H1 (cell line): ENCODE measurements at regions not wholly inside any gene's neighbourhood (a gene's known extent, or its start where the extent isn't known, plus 50 kb on each side); places are given as distances from the start of the nearest gene placed in this dataset.

Experiments
- CTCF ChIA-PET: fragments of 300-600 bp; sonication (Branson Sonifier 250); formaldehyde crosslinking; loops from one replicate; lab custom pipeline; 2021; ENCODE audit not compliant: partially characterized antibody; lab: Charles Lee
- POLR2A ChIA-PET: fragments of 300-600 bp; sonication (Branson Sonifier 250); formaldehyde crosslinking; loops from one replicate; lab custom pipeline; 2021; ENCODE audit warnings: inconsistent platforms; ENCODE audit not compliant: partially characterized antibody; lab: Charles Lee
- DNase-seq, 2 experiments: peaks; one replicate each; pipeline versions ENCODE4 v3.0.0 to v3.0.0-alpha.2; 2010 to 2022; ENCODE audit warnings: low spot score in 2 of 2, low read depth in 1 of 2, mixed read lengths in 1 of 2
- FAIRE-seq: peaks from 2 replicates; lab custom pipeline; 2011; peaks lifted over from hg19 to GRCh38; lab: Jason Lieb, UNC
- H2AFZ ChIP-seq: 2 replicates; pipeline ENCODE4 v1.8.1; 2012; ENCODE audit warnings: low read length, inconsistent platforms
- H2AK5ac ChIP-seq: 2 replicates; pipeline ENCODE4 v1.6.1; 2013; ENCODE audit warnings: low read depth, low read length
- H2BK120ac ChIP-seq: replicated peaks from 2 replicates; pipeline ENCODE3; 2013; ENCODE audit warnings: low read depth, low read length, inconsistent platforms
- H2BK12ac ChIP-seq: 2 replicates; pipeline ENCODE4 v1.6.1; 2013; ENCODE audit warnings: low read depth, low read length
- H2BK15ac ChIP-seq: 2 replicates; pipeline ENCODE4 v1.6.1; 2013; ENCODE audit warnings: low read length
- H2BK20ac ChIP-seq: 2 replicates; pipeline ENCODE4 v1.6.1; 2013; ENCODE audit warnings: low read length
- H2BK5ac ChIP-seq: 2 replicates; pipeline ENCODE4 v1.6.1; 2013; ENCODE audit warnings: low read depth, low read length
- H3K14ac ChIP-seq: 2 replicates; pipeline ENCODE4 v1.6.1; 2013; ENCODE audit warnings: inconsistent platforms; ENCODE audit not compliant: insufficient read length
- H3K18ac ChIP-seq: 2 replicates; pipeline ENCODE4 v1.6.1; 2013; ENCODE audit warnings: low read length; ENCODE audit errors: extremely low read depth
- H3K23ac ChIP-seq: 2 replicates; pipeline ENCODE4 v1.6.1; 2013; ENCODE audit warnings: inconsistent platforms; ENCODE audit not compliant: insufficient read length
- H3K23me2 ChIP-seq: 2 replicates; pipeline ENCODE4 v1.6.1; 2013; ENCODE audit warnings: low read depth, low read length
- H3K27ac ChIP-seq: 2 replicates; pipeline ENCODE4 v1.6.1; 2011; ENCODE audit warnings: low read depth, low read length, inconsistent platforms
- H3K27me3 ChIP-seq, 4 experiments: replicated peaks in 1 of 4; 1 replicate in 1 of 4; 2 replicates in 3 of 4; pipeline versions ENCODE4 v1.6.1 to v1.8.1; 2011 to 2013; ENCODE audit warnings: low read length in 3 of 4, mild to moderate bottlenecking in 3 of 4, inconsistent platforms in 2 of 4, mixed read lengths in 2 of 4, moderate library complexity in 1 of 4; ENCODE audit not compliant: control insufficient read depth in 3 of 4, insufficient read depth in 3 of 4; ENCODE audit errors: extremely low read depth in 1 of 4
- H3K36me3 ChIP-seq, 4 experiments: 2 replicates each; pipeline versions ENCODE4 v1.6.1 to v1.8.1; 2011 to 2013; ENCODE audit warnings: mild to moderate bottlenecking in 4 of 4, low read length in 3 of 4, moderate library complexity in 2 of 4, control low read depth in 1 of 4, inconsistent platforms in 1 of 4; ENCODE audit not compliant: insufficient read depth in 4 of 4, control insufficient read depth in 2 of 4
- H3K4ac ChIP-seq: replicated peaks from 2 replicates; pipeline ENCODE3; 2013; ENCODE audit warnings: low read length, low read depth, mixed read lengths, inconsistent platforms; ENCODE audit not compliant: insufficient read length
- H3K4me1 ChIP-seq, 4 experiments: replicated peaks in 1 of 4; 1 replicate in 1 of 4; 2 replicates in 3 of 4; pipeline versions ENCODE4 v1.6.1 to v1.8.1; 2011 to 2013; ENCODE audit warnings: low read length in 3 of 4, inconsistent platforms in 2 of 4, mixed read lengths in 1 of 4; ENCODE audit not compliant: insufficient read depth in 4 of 4, control insufficient read depth in 3 of 4
- H3K4me2 ChIP-seq, 2 experiments: 2 replicates each; pipeline versions ENCODE4 v1.6.1 to v1.8.1; 2011 to 2013; ENCODE audit warnings: low read depth in 2 of 2, low read length in 2 of 2, control low read depth in 1 of 2, inconsistent platforms in 1 of 2, mild to moderate bottlenecking in 1 of 2; ENCODE audit not compliant: insufficient read depth in 1 of 2
- H3K4me3 ChIP-seq, 4 experiments: fragments of 200-600, 300-600 bp in 1 of 4; sonication (generic), shearing (Covaris generic), sonication (Bioruptor Twin) in 1 of 4; 2 replicates each; pipeline versions ENCODE4 v1.5.1 to v1.8.1; 2011 to 2016; ENCODE audit warnings: low read length in 4 of 4, low read depth in 3 of 4, control low read depth in 2 of 4, inconsistent platforms in 2 of 4, mild to moderate bottlenecking in 2 of 4, mixed read lengths in 1 of 4, moderate library complexity in 1 of 4; ENCODE audit not compliant: insufficient read depth in 2 of 4; ENCODE audit errors: extremely low read depth in 1 of 4
- H3K56ac ChIP-seq: replicated peaks from 2 replicates; pipeline ENCODE3; 2013; ENCODE audit warnings: low read depth, mild to moderate bottlenecking, mixed read lengths, low read length, inconsistent platforms; ENCODE audit not compliant: insufficient read length
- H3K79me1 ChIP-seq: 2 replicates; pipeline ENCODE4 v1.6.1; 2013; ENCODE audit warnings: low read depth, low read length, control low read depth
- H3K79me2 ChIP-seq, 2 experiments: 2 replicates each; pipeline versions ENCODE4 v1.6.1 to v1.8.1; 2012 to 2013; ENCODE audit warnings: low read length in 2 of 2, mild to moderate bottlenecking in 2 of 2, inconsistent platforms in 1 of 2; ENCODE audit not compliant: insufficient read depth in 2 of 2, control insufficient read depth in 1 of 2
- H3K9ac ChIP-seq, 4 experiments: replicated peaks in 1 of 4; 1 replicate in 1 of 4; 2 replicates in 3 of 4; pipeline versions ENCODE4 v1.6.1 to v1.8.1; 2011 to 2013; ENCODE audit warnings: low read depth in 3 of 4, low read length in 3 of 4, control low read depth in 2 of 4, mild to moderate bottlenecking in 2 of 4, moderate library complexity in 2 of 4, inconsistent platforms in 1 of 4; ENCODE audit errors: extremely low read depth in 1 of 4
- H3K9me3 ChIP-seq, 2 experiments: 2 replicates each; pipeline versions ENCODE4 v1.6.1 to v1.8.1; 2012 to 2013; ENCODE audit warnings: mild to moderate bottlenecking in 2 of 2, moderate library complexity in 2 of 2, control low read depth in 1 of 2, inconsistent platforms in 1 of 2, low read depth in 1 of 2, low read length in 1 of 2, mixed read lengths in 1 of 2; ENCODE audit not compliant: insufficient read depth in 2 of 2
- H4K20me1 ChIP-seq, 2 experiments: replicated peaks in 1 of 2; 2 replicates each; pipeline versions ENCODE3 to v1.8.1; 2011 to 2013; ENCODE audit warnings: inconsistent platforms in 2 of 2, low read length in 2 of 2, mild to moderate bottlenecking in 1 of 2; ENCODE audit not compliant: insufficient read depth in 2 of 2, control insufficient read depth in 1 of 2
- H4K5ac ChIP-seq: 2 replicates; pipeline ENCODE4 v1.6.1; 2013; ENCODE audit warnings: low read length, low read depth, mixed read lengths, inconsistent platforms; ENCODE audit not compliant: insufficient read length
- H4K8ac ChIP-seq: 2 replicates; pipeline ENCODE4 v1.8.0; 2013; ENCODE audit warnings: mild to moderate bottlenecking, moderate library complexity, low read length, inconsistent platforms; ENCODE audit not compliant: insufficient read depth; ENCODE audit errors: extremely low read depth
- H4K91ac ChIP-seq: replicated peaks from 2 replicates; pipeline ENCODE3; 2013; ENCODE audit warnings: low read length, mixed read lengths, inconsistent platforms; ENCODE audit not compliant: insufficient read length
- KDM1A ChIP-seq: fragments of 200-600, 300-600 bp; sonication (generic); IDR thresholded peaks from 2 replicates; pipeline ENCODE4 v1.7.1; 2016; ENCODE audit warnings: mild to moderate bottlenecking, low read length, borderline replicate concordance
- RBBP5 ChIP-seq: IDR thresholded peaks from 2 replicates; pipeline ENCODE4 v1.7.1; 2012; ENCODE audit warnings: low read depth, mild to moderate bottlenecking, inconsistent platforms, low read length, moderate library complexity, borderline replicate concordance
- whole genome bisulfite sequencing, 2 experiments: shearing (Covaris generic) in 1 of 2; methylation state at CpG; one replicate each; pipeline versions ENCODE4 v1.1.6 to v1.1.7; 2013 to 2015; ENCODE audit warnings: low lambda C conversion rate in 2 of 2, mixed read lengths in 2 of 2, inconsistent platforms in 1 of 2, low coverage in 1 of 2, missing lambda C conversion rate in 1 of 2; ENCODE audit not compliant: insufficient replicate concordance in 2 of 2, insufficient coverage in 1 of 2, insufficient read length in 1 of 2; ENCODE audit errors: extremely low coverage in 1 of 2, missing lambda C conversion rate in 1 of 2; 5-methylcytosine and 5-hydroxymethylcytosine counted together

DNA sequence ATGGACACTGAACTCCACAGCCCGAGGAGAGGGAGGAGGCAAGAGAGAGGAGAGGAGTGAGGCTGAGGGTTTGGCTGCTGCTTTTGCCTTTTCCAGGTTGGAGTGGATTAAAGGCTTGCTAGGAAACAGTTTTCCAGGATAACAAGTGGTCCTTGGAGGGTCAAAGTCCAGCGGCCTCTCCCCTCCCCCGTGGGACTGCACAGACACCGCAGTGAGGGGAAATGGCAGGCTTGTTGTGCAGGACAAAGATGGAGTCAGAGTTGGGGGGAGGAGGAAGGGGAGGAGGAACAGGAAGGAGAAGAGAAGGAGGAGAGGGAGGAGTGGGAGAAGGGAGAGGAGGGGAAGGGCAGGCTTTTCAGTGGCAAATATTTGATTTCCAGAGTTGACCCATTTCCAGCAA is 245.5 kb downstream of the RBM19 start:
- no peak overlapping the region for H3K4me2 ChIP-seq
- H2AFZ ChIP-seq: peak overlapping the region; percentile 88
- H3K9me3 ChIP-seq: no peaks in the 10 kb centered on the region
- no peaks in the 10 kb centered on the region for H3K79me1 ChIP-seq
- peaks cover 0 to 2% (median 0%) of the 10 kb centered on the region in 4 experiments; a peak in 1 of 7 replicates for H3K4me1 ChIP-seq
- H2BK15ac ChIP-seq: peak overlapping the region; percentile 88
- H3K4ac ChIP-seq: no peak overlapping the region
- no peak overlapping the region for H3K27ac ChIP-seq
- no peak overlapping the region for H3K14ac ChIP-seq
- no peaks in the 10 kb centered on the region for H3K23me2 ChIP-seq
- no peak for TF ChIP-seq RBBP5
- no peak for TF ChIP-seq KDM1A
- peak overlapping the region; percentile 90; the same call in 1 of the 2 replicates for H2BK20ac ChIP-seq
- 80% methylated on average over 1 of the region's 4 CpGs; no CpG with 5 or more reads in 1 of the 2 experiments for WGBS, 2 experiments
- POLR2A ChIA-PET: no interaction called here
- no peak overlapping the region for H3K4me3 ChIP-seq
- H4K20me1 ChIP-seq: no peaks in the 10 kb centered on the region
- H3K56ac ChIP-seq: no peak overlapping the region
- CTCF ChIA-PET: interaction anchor here (1.1 to 2.5 kb wide), 2 partner anchors 10 to 15 kb away, joined by 5 to 7 read pairs; no protein-coding TSS in a partner anchor
- H3K18ac ChIP-seq: peak overlapping the region; percentile 24; the same call in 1 of the 2 replicates
- no peak overlapping the region; the same call in 1 of the 2 replicates for H4K8ac ChIP-seq
- H3K36me3 ChIP-seq: no peaks in the 10 kb centered on the region
- DNase-seq: no peak
- no peak overlapping the region for H3K23ac ChIP-seq
- H2BK5ac ChIP-seq: no peak overlapping the region; the same call in 1 of the 2 replicates
- FAIRE-seq: no peak
- no peaks in the 10 kb centered on the region; a peak in 1 of 7 replicates for H3K27me3 ChIP-seq
- H2AK5ac ChIP-seq: no peak overlapping the region
- no peak overlapping the region for H4K91ac ChIP-seq
- H2BK12ac ChIP-seq: 0 out of 2 replicates have a peak overlapping the region, but pooled peaks have one; percentile 39
- H2BK120ac ChIP-seq: no peak overlapping the region
- no peak overlapping the region for H3K9ac ChIP-seq
- H3K79me2 ChIP-seq: no peaks in the 10 kb centered on the region
- H4K5ac ChIP-seq: no peak overlapping the region
